ENCODE measurements at regions not wholly inside any gene's neighbourhood (a gene's known extent, or its start where the extent isn't known, plus 50 kb on each side); places are given as distances from the start of the nearest gene placed in this dataset.
"Not testable (repeated sequence)": the region's sequence is repeated elsewhere in the genome, so short reads cannot be mapped to it uniquely, and the experiment has no call there.

GRCh38 chr2:129550536-129550935 is 428.9 kb upstream of the RAB6C start:
- no peak for DNase-seq (ENCODE audit: low read depth)

DNA sequence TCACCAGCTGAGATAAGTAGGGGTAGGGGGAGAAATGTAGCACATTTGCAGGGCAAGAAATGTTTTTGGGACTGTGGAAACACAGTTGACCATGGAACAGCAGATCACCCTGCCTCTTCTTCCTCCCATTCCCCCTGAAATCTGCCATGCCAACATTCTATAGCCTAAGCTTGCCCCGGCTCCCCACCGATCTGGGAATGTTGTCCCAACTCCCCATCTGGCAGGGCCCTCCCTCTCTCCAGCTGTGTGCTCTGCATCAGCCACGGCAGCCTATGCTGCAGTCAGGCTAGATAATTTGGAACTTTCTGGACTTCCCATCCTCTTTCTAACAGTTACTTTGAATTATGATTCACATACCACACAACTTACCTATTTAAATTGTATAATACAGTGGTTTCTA is 425.1 kb upstream of the RAB6C start:
- DNase-seq (ENCODE audit: low read depth) = no peak

- no peak for DNase-seq (ENCODE audit: low read depth)
Observed at GRCh38 chr2:129559101-129559500, 420.4 kb upstream of the RAB6C start.

- DNase-seq (ENCODE audit: low read depth) = no peak
Observed at GRCh38 chr2:129565551-129566109, 413.8 kb upstream of the RAB6C start.

- DNase-seq (ENCODE audit: low read depth) = not testable (repeated sequence)
Observed at GRCh38 chr2:129570812-129571211, 408.7 kb upstream of the RAB6C start.

GRCh38 chr2:129575431-129575830 is 404.0 kb upstream of the RAB6C start:
- DNase-seq (ENCODE audit: low read depth) = no peak

- DNase-seq (ENCODE audit: low read depth) = no peak
Observed at GRCh38 chr2:129575880-129576279, 403.6 kb upstream of the RAB6C start.

DNA sequence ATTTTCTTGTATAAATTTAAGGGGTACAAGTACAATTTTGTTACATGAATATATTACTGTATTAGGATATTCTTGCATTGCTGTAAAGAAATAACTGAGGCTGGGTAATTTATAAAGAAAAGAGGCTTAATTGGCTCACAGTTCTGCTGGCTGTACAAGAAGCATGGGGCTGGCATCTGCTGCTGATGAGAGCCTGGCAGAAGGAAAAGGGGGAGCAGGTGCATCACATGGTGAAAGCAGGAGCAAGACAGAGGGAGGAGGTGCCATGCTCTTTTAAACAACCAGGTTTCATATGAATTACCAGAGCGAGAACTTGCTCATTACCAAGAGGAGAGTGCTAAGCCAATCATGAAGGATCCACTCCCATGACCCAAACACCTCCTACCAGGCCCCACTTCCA is 399.5 kb upstream of the RAB6C start:
- no peak for DNase-seq (ENCODE audit: low read depth)

GRCh38 chr2:129585760-129586159 is 393.7 kb upstream of the RAB6C start:
- no peak for DNase-seq (ENCODE audit: low read depth)

GRCh38 chr2:129587426-129588064 is 391.9 kb upstream of the RAB6C start:
- DNase-seq (ENCODE audit: low read depth) = no peak

- DNase-seq (ENCODE audit: low read depth) = no peak
Observed at GRCh38 chr2:129604560-129604959, 374.9 kb upstream of the RAB6C start.

DNA sequence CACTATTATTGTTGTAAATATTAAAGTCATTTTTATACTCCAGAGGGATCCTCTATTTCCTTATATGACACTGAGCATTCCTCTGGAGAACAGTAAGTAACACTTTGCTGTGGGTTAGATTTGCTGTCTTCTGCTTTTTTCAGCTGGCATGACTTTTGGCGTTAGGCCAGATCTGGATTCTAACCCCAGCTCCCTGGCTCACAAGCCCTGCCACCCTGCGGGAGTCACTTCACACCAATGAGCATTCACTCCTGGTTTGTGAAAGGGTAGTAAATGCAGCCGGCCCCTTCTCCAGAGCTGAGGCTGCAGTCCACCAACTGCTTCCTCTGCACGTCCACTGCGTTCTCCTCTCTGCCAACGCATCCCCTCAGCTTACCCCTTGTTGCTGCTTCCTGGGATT is 373.8 kb upstream of the RAB6C start:
- no peak for DNase-seq (ENCODE audit: low read depth)

DNA sequence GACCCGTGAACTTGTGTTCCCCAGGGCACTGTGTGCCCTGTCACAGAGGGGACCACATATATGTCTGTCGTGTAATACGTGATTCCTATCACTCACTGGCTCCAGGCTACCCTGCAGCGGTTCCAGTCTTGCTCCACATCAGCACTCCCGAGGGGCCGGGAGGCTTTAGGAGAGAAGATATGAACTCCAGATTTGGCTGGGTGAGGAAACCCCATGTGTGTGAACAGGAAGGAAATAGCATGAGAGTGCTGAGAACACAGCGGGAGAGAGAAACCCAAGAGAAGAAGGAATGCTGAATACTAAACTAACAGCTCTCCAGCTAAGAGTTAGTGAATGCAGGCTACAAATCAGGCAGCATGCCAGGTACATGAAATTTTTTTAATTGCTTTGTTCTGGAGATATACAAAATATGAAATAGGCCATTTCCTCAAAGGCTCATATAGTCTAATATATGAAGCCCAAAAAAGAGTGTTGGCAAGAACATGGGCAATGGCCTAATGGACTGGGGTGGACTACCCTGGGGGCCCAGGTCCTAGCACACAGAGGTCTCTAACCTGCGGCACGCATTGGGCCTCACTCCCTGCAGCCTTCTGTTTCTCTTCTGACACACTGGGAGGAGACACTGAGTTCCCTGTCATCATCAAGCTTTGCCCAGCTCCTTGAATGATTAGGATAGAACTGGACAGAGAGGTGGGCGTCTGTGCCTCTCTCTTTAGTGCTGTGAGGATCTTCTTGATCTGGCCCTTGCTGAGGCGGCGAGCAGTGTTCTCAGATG is 372.8 kb upstream of the RAB6C start:
- DNase-seq (ENCODE audit: low read depth) = no peak

- DNase-seq (ENCODE audit: low read depth) = no peak
Observed at GRCh38 chr2:129609224-129609623, 370.2 kb upstream of the RAB6C start.

GRCh38 chr2:129610766-129611165 is 368.7 kb upstream of the RAB6C start:
- DNase-seq (ENCODE audit: low read depth) = no peak

DNA sequence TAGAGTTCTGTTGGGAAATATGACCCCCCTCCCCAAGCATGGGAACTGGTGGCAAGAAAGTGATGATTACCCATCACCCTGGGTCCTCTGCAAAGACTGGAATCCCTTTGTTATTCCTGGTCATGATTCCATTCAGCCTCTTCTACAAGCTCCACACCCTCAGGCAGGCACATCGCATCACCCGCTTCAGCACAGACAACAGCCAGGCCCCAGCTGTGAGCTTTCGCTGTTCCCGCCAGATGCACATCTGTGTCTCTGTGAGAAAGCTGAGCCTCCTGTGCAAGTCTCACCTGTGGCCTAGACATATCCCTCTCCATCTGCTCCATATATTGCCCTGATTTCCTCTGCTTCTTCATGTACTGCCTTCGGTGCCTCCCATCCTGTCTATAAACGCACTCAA is 368.0 kb upstream of the RAB6C start:
- DNase-seq (ENCODE audit: low read depth) = no peak

GRCh38 chr2:129619471-129619870 is 360.0 kb upstream of the RAB6C start:
- DNase-seq (ENCODE audit: low read depth) = no peak

GRCh38 chr2:129620411-129620810 is 359.1 kb upstream of the RAB6C start:
- no peak for DNase-seq (ENCODE audit: low read depth)

- DNase-seq (ENCODE audit: low read depth) = no peak
Observed at GRCh38 chr2:129623783-129624182, 355.7 kb upstream of the RAB6C start.

- DNase-seq (ENCODE audit: low read depth) = no peak
Observed at GRCh38 chr2:129627437-129627836, 352.0 kb upstream of the RAB6C start.

- no peak for DNase-seq (ENCODE audit: low read depth)
Observed at GRCh38 chr2:129636692-129637091, 342.8 kb upstream of the RAB6C start.

- DNase-seq (ENCODE audit: low read depth) = no peak
Observed at GRCh38 chr2:129641371-129641770, 338.1 kb upstream of the RAB6C start.

GRCh38 chr2:129642526-129643043 is 336.9 kb upstream of the RAB6C start:
- no peak for DNase-seq (ENCODE audit: low read depth)
